ENCODE measurements at regions not wholly inside any gene's neighbourhood (a gene's known extent, or its start where the extent isn't known, plus 50 kb on each side); places are given as distances from the start of the nearest gene placed in this dataset.

GRCh38 chr10:117638200-117638599, 95.7 kb downstream of the EMX2 start:
- no peak for DNase-seq (ENCODE audit: low spot score)

- DNase-seq (ENCODE audit: low spot score), result no peak
These were observed 96.2 kb downstream of the EMX2 start for GRCh38 chr10:117638664-117639200.

GRCh38 chr10:117640406-117640805, 97.9 kb downstream of the EMX2 start:
- DNase-seq (ENCODE audit: low spot score), result no peak

- no peak for DNase-seq (ENCODE audit: low spot score)
These were observed 104.2 kb downstream of the EMX2 start for GRCh38 chr10:117646718-117647117.

- DNase-seq (ENCODE audit: low spot score), result no peak
These were observed 104.8 kb downstream of the EMX2 start for GRCh38 chr10:117647306-117647705.

- DNase-seq (ENCODE audit: low spot score), result no peak
These were observed 108.6 kb downstream of the EMX2 start for GRCh38 chr10:117651121-117651520.

- DNase-seq (ENCODE audit: low spot score), result no peak
These were observed 110.0 kb downstream of the EMX2 start for GRCh38 chr10:117652228-117653169.

- peak; percentile 5 for DNase-seq (ENCODE audit: low spot score)
These were observed 110.6 kb downstream of the EMX2 start for GRCh38 chr10:117653170-117653515.

- no peak for DNase-seq (ENCODE audit: low spot score)
These were observed 111.6 kb downstream of the EMX2 start for GRCh38 chr10:117654105-117654504.

GRCh38 chr10:117656385-117657367, 114.1 kb downstream of the EMX2 start:
- DNase-seq (ENCODE audit: low spot score), result no peak

- no peak for DNase-seq (ENCODE audit: low spot score)
These were observed 118.8 kb downstream of the EMX2 start for GRCh38 chr10:117661316-117661715.

GRCh38 chr10:117662126-117662525, 119.6 kb downstream of the EMX2 start:
- no peak for DNase-seq (ENCODE audit: low spot score)

GRCh38 chr10:117662751-117663540, 120.4 kb downstream of the EMX2 start:
- no peak for DNase-seq (ENCODE audit: low spot score)

GRCh38 chr10:117663750-117664149, 121.2 kb downstream of the EMX2 start:
- no peak for DNase-seq (ENCODE audit: low spot score)

GRCh38 chr10:117664288-117664687, 121.7 kb downstream of the EMX2 start:
- no peak for DNase-seq (ENCODE audit: low spot score)

- DNase-seq (ENCODE audit: low spot score), result no peak
These were observed 123.6 kb downstream of the EMX2 start for GRCh38 chr10:117666166-117666565.

GRCh38 chr10:117666965-117667364, 124.4 kb downstream of the EMX2 start:
- DNase-seq (ENCODE audit: low spot score), result no peak

GRCh38 chr10:117667831-117668230, 125.3 kb downstream of the EMX2 start:
- no peak for DNase-seq (ENCODE audit: low spot score)

- DNase-seq (ENCODE audit: low spot score), result no peak
These were observed 125.9 kb downstream of the EMX2 start for GRCh38 chr10:117668327-117669008.

- no peak for DNase-seq (ENCODE audit: low spot score)
These were observed 126.6 kb downstream of the EMX2 start for GRCh38 chr10:117669122-117669521.
